Fibroblast of the aortic adventitia (primary cell): ENCODE measurements at regions not wholly inside any gene's neighbourhood (a gene's known extent, or its start where the extent isn't known, plus 50 kb on each side); places are given as distances from the start of the nearest gene placed in this dataset.
A peak's percentile ranks its signal among the peaks of the same experiment; 100 is the strongest.
"Not testable (repeated sequence)": the region's sequence is repeated elsewhere in the genome, so short reads cannot be mapped to it uniquely, and the experiment has no call there.

Experiments
- DNase-seq: peaks from one replicate; pipeline ENCODE4 v3.0.0-alpha.2; 2010; ENCODE audit warnings: low read depth
- H3K4me3 ChIP-seq: 2 replicates; pipeline ENCODE4 v1.5.1; 2011; ENCODE audit warnings: low read depth, mild to moderate bottlenecking, control low read depth, low read length, moderate library complexity
- CTCF ChIP-seq: IDR thresholded peaks from 2 replicates; pipeline ENCODE4 v1.5.1; 2011; ENCODE audit warnings: mild to moderate bottlenecking, low read length, control low read depth, inconsistent platforms; ENCODE audit not compliant: insufficient read depth

DNA sequence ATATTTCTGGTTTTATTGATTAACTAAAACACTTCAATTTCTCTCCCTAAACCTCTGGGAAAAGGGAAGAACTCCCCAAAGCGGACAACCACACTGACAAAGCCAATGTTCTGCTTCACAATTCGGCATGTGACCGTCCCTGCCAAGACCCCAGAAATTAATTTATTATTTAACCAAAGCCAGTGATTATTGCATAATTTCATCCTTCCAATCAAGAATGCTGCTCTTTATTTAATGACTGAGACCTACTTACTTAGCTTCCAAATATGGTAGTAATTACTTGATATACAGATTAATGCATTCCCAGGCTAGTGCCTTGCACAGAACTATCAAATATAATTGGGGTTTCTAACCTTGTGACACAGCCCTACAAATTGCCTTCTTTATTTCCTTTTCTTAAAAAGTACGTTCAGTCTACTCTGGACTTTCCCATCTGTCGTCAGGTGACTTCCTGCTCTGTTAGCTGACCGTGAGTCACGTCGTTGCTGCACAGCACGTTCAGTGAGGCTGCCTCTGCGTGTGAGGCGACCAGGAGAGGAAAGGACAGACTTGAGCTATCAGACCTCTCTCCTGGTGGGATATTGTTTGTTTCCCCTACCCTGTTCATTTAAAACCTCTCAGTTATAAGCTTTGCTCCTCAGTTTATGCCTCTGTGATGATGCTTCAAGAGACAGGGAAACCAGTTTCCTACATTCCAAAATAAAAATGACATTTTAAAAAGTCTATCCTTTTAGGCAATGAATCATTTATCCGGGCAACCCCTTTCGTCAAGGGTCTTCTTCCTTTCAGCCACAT, 55.7 kb upstream of the TNFAIP3 start:
- H3K4me3 ChIP-seq = no peak overlapping the region
- no peak for TF ChIP-seq CTCF
- peak; percentile 64 for DNase-seq

DNA sequence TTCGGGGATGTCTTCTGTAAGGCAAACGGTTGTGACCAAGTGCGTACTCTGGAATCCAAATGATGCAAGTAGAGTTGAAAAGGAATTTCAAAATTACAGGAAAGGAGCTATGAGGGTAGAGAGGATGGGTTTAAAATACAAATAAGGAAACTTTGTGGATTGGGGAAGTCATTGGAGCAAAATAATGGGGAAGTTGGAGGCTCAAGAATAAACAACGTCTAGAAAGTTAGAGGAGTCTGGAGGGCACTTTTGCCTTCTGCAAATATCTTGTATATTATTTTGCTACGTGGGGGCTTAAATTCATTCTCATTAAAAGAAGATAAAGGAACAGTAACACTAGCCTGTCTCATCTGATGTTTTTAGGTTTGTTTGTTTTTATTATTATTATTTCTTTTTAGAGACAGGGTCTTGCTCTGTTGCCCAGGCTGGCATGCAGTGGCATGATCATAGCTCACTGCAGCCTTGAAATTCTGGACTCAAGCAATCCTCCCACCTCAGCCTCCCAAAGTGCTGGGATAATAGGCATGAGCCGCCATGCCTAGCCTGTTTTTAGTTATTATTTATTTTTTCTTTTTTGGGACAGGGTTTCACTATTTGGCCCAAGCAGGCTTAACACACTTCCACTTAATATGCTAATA, 55.0 kb upstream of the TNFAIP3 start:
- no peak for DNase-seq
- no peak overlapping the region for H3K4me3 ChIP-seq
- no peak for TF ChIP-seq CTCF

DNA sequence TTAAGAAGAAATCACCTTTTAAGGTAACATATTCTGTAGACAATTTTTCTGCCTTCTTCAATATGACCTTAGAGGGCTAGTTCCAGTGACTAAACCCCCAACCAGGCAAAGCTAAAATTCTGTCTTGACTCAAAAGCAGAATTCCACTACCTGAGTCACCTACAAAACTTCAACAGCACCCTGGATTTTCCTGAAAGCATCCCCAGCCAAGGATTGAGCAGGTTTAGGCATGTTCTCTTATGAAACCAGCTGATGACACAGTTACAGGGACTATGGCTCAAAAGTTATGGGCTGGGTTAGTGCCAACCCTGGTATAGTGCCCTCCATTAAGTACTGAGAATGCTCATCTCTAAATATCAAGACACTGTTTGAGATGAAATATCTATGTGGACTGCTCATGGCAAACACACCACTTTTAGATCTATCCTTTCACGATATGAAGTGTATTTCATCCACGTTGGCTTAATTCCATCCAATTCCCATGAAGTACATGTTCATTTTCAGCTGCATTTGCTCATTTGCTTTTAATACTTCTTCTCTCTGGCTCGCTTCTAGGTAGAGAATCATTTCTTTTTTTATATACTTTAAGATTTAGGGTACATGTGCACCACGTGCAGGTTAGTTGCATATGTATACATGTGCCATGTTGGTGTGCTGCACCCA, 53.6 kb upstream of the TNFAIP3 start:
- no peak for TF ChIP-seq CTCF
- no peak for DNase-seq
- no peak overlapping the region for H3K4me3 ChIP-seq

GRCh38 chr6:137814030-137814429, 53.0 kb upstream of the TNFAIP3 start:
- DNase-seq = not testable (repeated sequence)

GRCh38 chr6:137815692-137816091, 51.4 kb upstream of the TNFAIP3 start:
- no peak for TF ChIP-seq CTCF
- no peak for DNase-seq
- H3K4me3 ChIP-seq = no peak overlapping the region

More at GRCh38 chr6:137814030-137814429, 53.0 kb upstream of the TNFAIP3 start:
- not testable (repeated sequence) for H3K4me3 ChIP-seq

DNA sequence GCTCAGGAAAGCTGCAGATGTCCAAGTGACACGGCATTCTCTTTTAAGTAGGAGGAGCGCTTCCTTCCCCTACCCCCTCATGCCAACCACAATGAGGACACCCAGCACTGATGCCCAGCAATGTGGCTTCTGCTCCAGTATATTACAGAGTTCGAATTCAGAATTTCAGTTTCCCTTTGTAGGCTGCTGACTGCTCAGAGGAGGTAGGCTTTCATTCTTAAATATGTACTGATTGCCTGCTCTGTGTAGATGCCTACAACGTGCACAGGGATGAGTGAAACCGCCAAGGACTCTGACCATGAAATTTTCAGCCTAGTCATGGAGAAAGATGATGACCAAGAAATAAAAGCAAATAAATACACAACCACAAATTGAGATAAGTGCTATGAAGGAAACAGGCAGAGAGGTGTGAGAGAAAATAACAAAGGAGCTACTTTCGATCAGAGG, 50.9 kb upstream of the TNFAIP3 start:
- no peak for DNase-seq
- no peak overlapping the region for H3K4me3 ChIP-seq
- TF ChIP-seq CTCF = no peak
